ENCODE measurements at regions not wholly inside any gene's neighbourhood (a gene's known extent, or its start where the extent isn't known, plus 50 kb on each side); places are given as distances from the start of the nearest gene placed in this dataset.

- no peak for DNase-seq (ENCODE audit: low spot score)
Measured at GRCh38 chr5:165296401-165297130, 1791.1 kb downstream of the MAT2B start.

- no peak for DNase-seq (ENCODE audit: low spot score)
Measured at GRCh38 chr5:165304193-165304827, 1798.9 kb downstream of the MAT2B start.

- DNase-seq (ENCODE audit: low spot score): no peak
Measured at GRCh38 chr5:165305596-165305995, 1800.2 kb downstream of the MAT2B start.

- no peak for DNase-seq (ENCODE audit: low spot score)
Measured at GRCh38 chr5:165309446-165309845, 1804.0 kb downstream of the MAT2B start.

- DNase-seq (ENCODE audit: low spot score): no peak
Measured at GRCh38 chr5:165310031-165310430, 1804.6 kb downstream of the MAT2B start.

GRCh38 chr5:165321912-165322311 lies 1816.5 kb downstream of the MAT2B start:
- DNase-seq (ENCODE audit: low spot score): no peak

- DNase-seq (ENCODE audit: low spot score): no peak
Measured at GRCh38 chr5:165325221-165325620, 1819.8 kb downstream of the MAT2B start.

- DNase-seq (ENCODE audit: low spot score): no peak
Measured at GRCh38 chr5:165327631-165328030, 1822.2 kb downstream of the MAT2B start.

- DNase-seq (ENCODE audit: low spot score): no peak
Measured at GRCh38 chr5:165328846-165329245, 1823.4 kb downstream of the MAT2B start.

- no peak for DNase-seq (ENCODE audit: low spot score)
Measured at GRCh38 chr5:165333623-165334022, 1828.2 kb downstream of the MAT2B start.

GRCh38 chr5:165334201-165334600 lies 1828.8 kb downstream of the MAT2B start:
- DNase-seq (ENCODE audit: low spot score): no peak

- no peak for DNase-seq (ENCODE audit: low spot score)
Measured at GRCh38 chr5:165349735-165350134, 1844.3 kb downstream of the MAT2B start.

- DNase-seq (ENCODE audit: low spot score): no peak
Measured at GRCh38 chr5:165351342-165351741, 1845.9 kb downstream of the MAT2B start.

- DNase-seq (ENCODE audit: low spot score): no peak
Measured at GRCh38 chr5:165360366-165360765, 1854.9 kb downstream of the MAT2B start.

GRCh38 chr5:165360784-165361542 lies 1855.5 kb downstream of the MAT2B start:
- DNase-seq (ENCODE audit: low spot score): no peak

GRCh38 chr5:165370233-165370632 lies 1864.8 kb downstream of the MAT2B start:
- no peak for DNase-seq (ENCODE audit: low spot score)

GRCh38 chr5:165370794-165371193 lies 1865.4 kb downstream of the MAT2B start:
- no peak for DNase-seq (ENCODE audit: low spot score)

GRCh38 chr5:165375201-165375600 lies 1869.8 kb downstream of the MAT2B start:
- DNase-seq (ENCODE audit: low spot score): no peak

GRCh38 chr5:165393839-165394238 lies 1888.4 kb downstream of the MAT2B start:
- no peak for DNase-seq (ENCODE audit: low spot score)

- DNase-seq (ENCODE audit: low spot score): no peak
Measured at GRCh38 chr5:165397516-165397915, 1892.1 kb downstream of the MAT2B start.

GRCh38 chr5:165400086-165400485 lies 1894.7 kb downstream of the MAT2B start:
- no peak for DNase-seq (ENCODE audit: low spot score)

- no peak for DNase-seq (ENCODE audit: low spot score)
Measured at GRCh38 chr5:165404917-165405316, 1899.5 kb downstream of the MAT2B start.

GRCh38 chr5:165405340-165405739 lies 1899.9 kb downstream of the MAT2B start:
- no peak for DNase-seq (ENCODE audit: low spot score)
